HG03196 (cell line): ENCODE measurements at regions not wholly inside any gene's neighbourhood (a gene's known extent, or its start where the extent isn't known, plus 50 kb on each side); places are given as distances from the start of the nearest gene placed in this dataset.
"Not testable (repeated sequence)": the region's sequence is repeated elsewhere in the genome, so short reads cannot be mapped to it uniquely, and the experiment has no call there.

Source experiments
- ATAC-seq: cut with Tn5 transposase; IDR thresholded peaks from one replicate; pipeline ENCODE4 v1.9.1; 2021; ENCODE audit not compliant: unreplicated experiment

- ATAC-seq, result no peak
Measured at GRCh38 chr6:867378-867777, 174.4 kb upstream of the EXOC2 start.

GRCh38 chr6:866316-866715 is 173.4 kb upstream of the EXOC2 start:
- ATAC-seq, result no peak

GRCh38 chr6:865846-866245 is 172.9 kb upstream of the EXOC2 start:
- ATAC-seq, result no peak

GRCh38 chr6:863831-864230 is 170.9 kb upstream of the EXOC2 start:
- ATAC-seq, result no peak

GRCh38 chr6:863127-863526 is 170.2 kb upstream of the EXOC2 start:
- ATAC-seq, result not testable (repeated sequence)

GRCh38 chr6:859936-860335 is 167.0 kb upstream of the EXOC2 start:
- ATAC-seq, result no peak

GRCh38 chr6:854406-855118 is 161.6 kb upstream of the EXOC2 start:
- no peak for ATAC-seq

GRCh38 chr6:852216-852615 is 159.3 kb upstream of the EXOC2 start:
- ATAC-seq, result not testable (repeated sequence)

GRCh38 chr6:849075-849506 is 156.2 kb upstream of the EXOC2 start:
- ATAC-seq, result no peak

GRCh38 chr6:845566-845965 is 152.6 kb upstream of the EXOC2 start:
- ATAC-seq, result no peak

- ATAC-seq, result no peak
Measured at GRCh38 chr6:845101-845500, 152.2 kb upstream of the EXOC2 start.

- ATAC-seq, result no peak
Measured at GRCh38 chr6:842141-842540, 149.2 kb upstream of the EXOC2 start.

GRCh38 chr6:841569-841968 is 148.6 kb upstream of the EXOC2 start:
- no peak for ATAC-seq

- no peak for ATAC-seq
Measured at GRCh38 chr6:839201-839600, 146.3 kb upstream of the EXOC2 start.

- ATAC-seq, result no peak
Measured at GRCh38 chr6:837380-837779, 144.4 kb upstream of the EXOC2 start.

GRCh38 chr6:836276-836853 is 143.4 kb upstream of the EXOC2 start:
- no peak for ATAC-seq

- ATAC-seq, result no peak
Measured at GRCh38 chr6:835476-836160, 142.7 kb upstream of the EXOC2 start.

GRCh38 chr6:834866-835265 is 141.9 kb upstream of the EXOC2 start:
- no peak for ATAC-seq

GRCh38 chr6:834190-834589 is 141.3 kb upstream of the EXOC2 start:
- no peak for ATAC-seq

- ATAC-seq, result not testable (repeated sequence)
Measured at GRCh38 chr6:832804-833203, 139.9 kb upstream of the EXOC2 start.

- no peak for ATAC-seq
Measured at GRCh38 chr6:830667-831327, 137.9 kb upstream of the EXOC2 start.

- ATAC-seq, result no peak
Measured at GRCh38 chr6:829656-830055, 136.7 kb upstream of the EXOC2 start.
